ENCODE measurements at regions not wholly inside any gene's neighbourhood (a gene's known extent, or its start where the extent isn't known, plus 50 kb on each side); places are given as distances from the start of the nearest gene placed in this dataset.

GRCh38 chr17:55607731-55608341, 96.6 kb upstream of the SMIM36 start:
- Histone ChIP-seq H3K36me3 (no peaks in the 10 kb centered on the region), H3K4me3 (no peak overlapping the region), H3K27me3 (no peaks in the 10 kb centered on the region), H3K9me3 (no peaks in the 10 kb centered on the region), H3K27ac (peak overlapping the region in 2 of 4 donors; percentile 22 to 65), H3K4me1 (no peaks in the 10 kb centered on the region)
- no peak for TF ChIP-seq CTCF (IDR thresholded peaks at IDR 0.05)
- TF ChIP-seq POLR2A (IDR thresholded peaks at IDR 0.05): no peak
- DNase-seq: peak in 1 of 3 donors; percentile 79

GRCh38 chr17:55606488-55606815, 95.2 kb upstream of the SMIM36 start:
- H3K4me1 ChIP-seq: no peaks in the 10 kb centered on the region
- peak overlapping the region in 2 of 4 donors; percentile 19 to 65 for H3K27ac ChIP-seq
- no peak overlapping the region for H3K4me3 ChIP-seq
- H3K9me3 ChIP-seq: no peaks in the 10 kb centered on the region
- no peak for TF ChIP-seq POLR2A (IDR thresholded peaks at IDR 0.05)
- TF ChIP-seq CTCF (IDR thresholded peaks at IDR 0.05): no peak
- no peaks in the 10 kb centered on the region for H3K36me3 ChIP-seq
- no peak for DNase-seq
- no peaks in the 10 kb centered on the region for H3K27me3 ChIP-seq

GRCh38 chr17:55605705-55606487, 94.6 kb upstream of the SMIM36 start:
- no peak for DNase-seq
- Histone ChIP-seq H3K27ac (peak overlapping the region in 1 of 4 donors; percentile 65), H3K9me3 (no peaks in the 10 kb centered on the region), H3K36me3 (no peaks in the 10 kb centered on the region), H3K27me3 (no peaks in the 10 kb centered on the region), H3K4me1 (no peaks in the 10 kb centered on the region), H3K4me3 (no peak overlapping the region)
- TF ChIP-seq POLR2A (IDR thresholded peaks at IDR 0.05) (no peak), CTCF (IDR thresholded peaks at IDR 0.05) (no peak)

GRCh38 chr17:55601874-55602364, 90.7 kb upstream of the SMIM36 start:
- no peaks in the 10 kb centered on the region for H3K4me1 ChIP-seq
- H3K9me3 ChIP-seq: peaks cover 0 to 6% (median 0%) of the 10 kb centered on the region in 4 donors
- no peaks in the 10 kb centered on the region for H3K36me3 ChIP-seq
- no peak overlapping the region for H3K27ac ChIP-seq
- DNase-seq: no peak
- TF ChIP-seq CTCF (IDR thresholded peaks at IDR 0.05): peak; percentile 17 to 64 (median 52)
- TF ChIP-seq POLR2A (IDR thresholded peaks at IDR 0.05): no peak
- no peaks in the 10 kb centered on the region for H3K27me3 ChIP-seq
- no peak overlapping the region for H3K4me3 ChIP-seq

GRCh38 chr17:55598495-55598894, 87.2 kb upstream of the SMIM36 start:
- no peaks in the 10 kb centered on the region for H3K36me3 ChIP-seq
- no peaks in the 10 kb centered on the region for H3K27me3 ChIP-seq
- no peak overlapping the region for H3K27ac ChIP-seq
- no peak for DNase-seq
- no peaks in the 10 kb centered on the region for H3K4me1 ChIP-seq
- TF ChIP-seq CTCF (IDR thresholded peaks at IDR 0.05) (no peak), POLR2A (IDR thresholded peaks at IDR 0.05) (no peak)
- H3K9me3 ChIP-seq: peaks cover 0 to 6% (median 0%) of the 10 kb centered on the region in 4 donors
- H3K4me3 ChIP-seq: no peak overlapping the region
